Type B pancreatic cell (in vitro differentiated cells): ENCODE measurements at regions not wholly inside any gene's neighbourhood (a gene's known extent, or its start where the extent isn't known, plus 50 kb on each side); places are given as distances from the start of the nearest gene placed in this dataset.
"Not testable (repeated sequence)": the region's sequence is repeated elsewhere in the genome, so short reads cannot be mapped to it uniquely, and the experiment has no call there.

Experiments
- DNase-seq: peaks from one replicate; pipeline ENCODE4 v3.0.0; 2021; ENCODE audit warnings: mixed read lengths; ENCODE audit not compliant: unreplicated experiment; ENCODE audit errors: extremely low spot score
- H3K27ac Mint-ChIP-seq: 2 replicates; pipeline ENCODE4 v1.8.0; 2021; ENCODE audit warnings: mild to moderate bottlenecking, mixed read lengths
- H3K27me3 Mint-ChIP-seq: 2 replicates; pipeline ENCODE4 v1.8.0; 2021; ENCODE audit warnings: mixed read lengths
- H3K36me3 Mint-ChIP-seq: 2 replicates; pipeline ENCODE4 v1.8.0; 2021; ENCODE audit warnings: mixed read lengths
- H3K4me1 Mint-ChIP-seq: one replicate; pipeline ENCODE4 v1.8.0; 2021; ENCODE audit warnings: mixed read lengths; ENCODE audit not compliant: unreplicated experiment
- H3K4me3 Mint-ChIP-seq: 2 replicates; pipeline ENCODE4 v1.8.0; 2021; ENCODE audit warnings: mild to moderate bottlenecking, mixed read lengths
- H3K9me3 Mint-ChIP-seq: 2 replicates; pipeline ENCODE4 v1.8.0; 2021; ENCODE audit warnings: mixed read lengths
- CTCF ChIP-seq: fragments of 200-600 bp; sonication (generic); conservative IDR thresholded peaks from 2 replicates; pipeline ENCODE4 v1.5.0; 2021; ENCODE audit warnings: antibody characterized with exemption, mild to moderate bottlenecking

GRCh38 chr9:24712206-24712605 is 166.5 kb upstream of the IZUMO3 start:
- H3K36me3 Mint-ChIP-seq: no peaks in the 10 kb centered on the region
- no peaks in the 10 kb centered on the region for H3K9me3 Mint-ChIP-seq
- H3K4me3 Mint-ChIP-seq: no peak overlapping the region
- DNase-seq: no peak
- TF ChIP-seq CTCF: no peak
- H3K27ac Mint-ChIP-seq: no peak overlapping the region
- H3K4me1 Mint-ChIP-seq: no peaks in the 10 kb centered on the region
- H3K27me3 Mint-ChIP-seq: no peaks in the 10 kb centered on the region

- Mint-ChIP-seq H3K4me1 (no peaks in the 10 kb centered on the region), H3K27me3 (no peaks in the 10 kb centered on the region), H3K36me3 (no peaks in the 10 kb centered on the region), H3K27ac (no peak overlapping the region), H3K9me3 (no peaks in the 10 kb centered on the region), H3K4me3 (no peak overlapping the region)
- DNase-seq: no peak
- TF ChIP-seq CTCF: no peak
Observed at GRCh38 chr9:24708814-24709213, 163.1 kb upstream of the IZUMO3 start.

- no peaks in the 10 kb centered on the region for H3K27me3 Mint-ChIP-seq
- H3K4me3 Mint-ChIP-seq: no peak overlapping the region
- H3K27ac Mint-ChIP-seq: no peak overlapping the region
- H3K4me1 Mint-ChIP-seq: no peaks in the 10 kb centered on the region
- no peaks in the 10 kb centered on the region for H3K9me3 Mint-ChIP-seq
- no peaks in the 10 kb centered on the region for H3K36me3 Mint-ChIP-seq
- DNase-seq: no peak
- no peak for TF ChIP-seq CTCF
Observed at GRCh38 chr9:24698881-24699518, 153.3 kb upstream of the IZUMO3 start.

GRCh38 chr9:24672336-24672735 is 126.6 kb upstream of the IZUMO3 start:
- Mint-ChIP-seq H3K36me3 (no peaks in the 10 kb centered on the region), H3K27me3 (no peaks in the 10 kb centered on the region)

GRCh38 chr9:24657387-24657786 is 111.7 kb upstream of the IZUMO3 start:
- Mint-ChIP-seq H3K9me3 (peaks cover 12% of the 10 kb centered on the region), H3K36me3 (no peaks in the 10 kb centered on the region), H3K4me1 (no peaks in the 10 kb centered on the region), H3K4me3 (no peak overlapping the region), H3K27ac (no peak overlapping the region), H3K27me3 (no peaks in the 10 kb centered on the region)
- no peak for TF ChIP-seq CTCF
- no peak for DNase-seq

More at GRCh38 chr9:24672336-24672735, 126.6 kb upstream of the IZUMO3 start:
- no peak for DNase-seq
- Mint-ChIP-seq H3K9me3 (no peaks in the 10 kb centered on the region), H3K4me3 (no peak overlapping the region), H3K4me1 (no peaks in the 10 kb centered on the region), H3K27ac (no peak overlapping the region)
- no peak for TF ChIP-seq CTCF

GRCh38 chr9:24652181-24652580 is 106.5 kb upstream of the IZUMO3 start:
- no peaks in the 10 kb centered on the region for H3K36me3 Mint-ChIP-seq
- H3K27ac Mint-ChIP-seq: no peak overlapping the region
- H3K27me3 Mint-ChIP-seq: no peaks in the 10 kb centered on the region
- H3K9me3 Mint-ChIP-seq: peaks cover 5% of the 10 kb centered on the region
- no peak for DNase-seq
- H3K4me3 Mint-ChIP-seq: no peak overlapping the region
- H3K4me1 Mint-ChIP-seq: no peaks in the 10 kb centered on the region
- TF ChIP-seq CTCF: no peak

- not testable (repeated sequence) for H3K4me3 Mint-ChIP-seq, DNase-seq
Observed at GRCh38 chr9:24628809-24629208, 83.1 kb upstream of the IZUMO3 start.

More at GRCh38 chr9:24628809-24629208, 83.1 kb upstream of the IZUMO3 start:
- H3K27me3 Mint-ChIP-seq, H3K9me3 Mint-ChIP-seq, H3K36me3 Mint-ChIP-seq, H3K4me1 Mint-ChIP-seq, H3K27ac Mint-ChIP-seq: not testable (repeated sequence)
